ENCODE measurements at regions not wholly inside any gene's neighbourhood (a gene's known extent, or its start where the extent isn't known, plus 50 kb on each side); places are given as distances from the start of the nearest gene placed in this dataset.

- Mint-ChIP-seq H3K4me1 (ENCODE audit: low read depth, unreplicated experiment) (peaks cover 7% of the 10 kb centered on the region), H3K27ac (ENCODE audit: unreplicated experiment) (no peak overlapping the region), H3K4me3 (ENCODE audit: unreplicated experiment) (no peak overlapping the region), H3K36me3 (ENCODE audit: low read depth, unreplicated experiment) (no peaks in the 10 kb centered on the region), H3K9me3 (ENCODE audit: unreplicated experiment) (peaks cover 2% of the 10 kb centered on the region), H3K27me3 (ENCODE audit: low read depth, unreplicated experiment) (peaks cover 7% of the 10 kb centered on the region)
- no peaks in the 10 kb centered on the region for H3K9me3 ChIP-seq (ENCODE audit: insufficient read depth, low read depth, low read length)
- no peak for TF ChIP-seq CTCF (IDR thresholded peaks at IDR 0.05; ENCODE audit: insufficient read depth, low read depth, low read length)
- TF ChIP-seq EZH2 (IDR thresholded peaks at IDR 0.05; ENCODE audit: insufficient read depth, low read length), result no peak
- H3K4me3 ChIP-seq (ENCODE audit: insufficient read depth, low read depth, low read length), result no peak overlapping the region
- H4K20me1 ChIP-seq (ENCODE audit: insufficient read depth, low read length), result no peaks in the 10 kb centered on the region
- H2AFZ ChIP-seq (ENCODE audit: low read depth, low read length), result no peak overlapping the region
- no peak overlapping the region for H3K9ac ChIP-seq (ENCODE audit: low read length)
- no peak for DNase-seq (ENCODE audit: low read depth)
- H3K79me2 ChIP-seq (ENCODE audit: insufficient read depth, low read length), result no peaks in the 10 kb centered on the region
- FAIRE-seq, result no peak
- no peaks in the 10 kb centered on the region for H3K4me1 ChIP-seq (ENCODE audit: insufficient read depth, low read length)
- no peak overlapping the region for H3K27ac ChIP-seq (ENCODE audit: low read depth, low read length)
- no peaks in the 10 kb centered on the region for H3K27me3 ChIP-seq (ENCODE audit: insufficient read depth, low read length)
- no peaks in the 10 kb centered on the region for H3K36me3 ChIP-seq (ENCODE audit: insufficient read depth, low read length)
- H3K4me2 ChIP-seq (ENCODE audit: low read length), result no peak overlapping the region
Observed at GRCh38 chr10:104563548-104563947, 77.5 kb upstream of the SORCS3 start.

- H3K4me1 ChIP-seq (ENCODE audit: insufficient read depth, low read length), result no peaks in the 10 kb centered on the region
- TF ChIP-seq CTCF (IDR thresholded peaks at IDR 0.05; ENCODE audit: insufficient read depth, low read depth, low read length) (no peak), EZH2 (IDR thresholded peaks at IDR 0.05; ENCODE audit: insufficient read depth, low read length) (no peak)
- no peak overlapping the region for H3K9ac ChIP-seq (ENCODE audit: low read length)
- H3K27ac ChIP-seq (ENCODE audit: low read depth, low read length), result no peak overlapping the region
- peaks cover 10% of the 10 kb centered on the region for H3K9me3 Mint-ChIP-seq (ENCODE audit: unreplicated experiment)
- FAIRE-seq (no peak), DNase-seq (ENCODE audit: low read depth) (no peak)
- H3K4me3 ChIP-seq (ENCODE audit: insufficient read depth, low read depth, low read length), result no peak overlapping the region
- no peaks in the 10 kb centered on the region for H4K20me1 ChIP-seq (ENCODE audit: insufficient read depth, low read length)
- peaks cover 7% of the 10 kb centered on the region for H3K4me1 Mint-ChIP-seq (ENCODE audit: low read depth, unreplicated experiment)
- H3K79me2 ChIP-seq (ENCODE audit: insufficient read depth, low read length), result no peaks in the 10 kb centered on the region
- H3K27me3 Mint-ChIP-seq (ENCODE audit: low read depth, unreplicated experiment), result no peaks in the 10 kb centered on the region
- H3K27ac Mint-ChIP-seq (ENCODE audit: unreplicated experiment), result no peak overlapping the region
- H2AFZ ChIP-seq (ENCODE audit: low read depth, low read length), result no peak overlapping the region
- H3K4me2 ChIP-seq (ENCODE audit: low read length), result no peak overlapping the region
- no peaks in the 10 kb centered on the region for H3K9me3 ChIP-seq (ENCODE audit: insufficient read depth, low read depth, low read length)
- H3K27me3 ChIP-seq (ENCODE audit: insufficient read depth, low read length), result no peaks in the 10 kb centered on the region
- no peak overlapping the region for H3K4me3 Mint-ChIP-seq (ENCODE audit: unreplicated experiment)
- H3K36me3 ChIP-seq (ENCODE audit: insufficient read depth, low read length), result no peaks in the 10 kb centered on the region
- no peaks in the 10 kb centered on the region for H3K36me3 Mint-ChIP-seq (ENCODE audit: low read depth, unreplicated experiment)
Observed at GRCh38 chr10:104574427-104574826, 66.7 kb upstream of the SORCS3 start.

GRCh38 chr10:104574838-104575237 lies 66.3 kb upstream of the SORCS3 start:
- Histone ChIP-seq H2AFZ (ENCODE audit: low read depth, low read length) (no peak overlapping the region), H3K79me2 (ENCODE audit: insufficient read depth, low read length) (no peaks in the 10 kb centered on the region), H3K9ac (ENCODE audit: low read length) (no peak overlapping the region), H3K27ac (ENCODE audit: low read depth, low read length) (no peak overlapping the region), H3K27me3 (ENCODE audit: insufficient read depth, low read length) (no peaks in the 10 kb centered on the region), H3K4me3 (ENCODE audit: insufficient read depth, low read depth, low read length) (no peak overlapping the region), H3K4me1 (ENCODE audit: insufficient read depth, low read length) (no peaks in the 10 kb centered on the region), H3K4me2 (ENCODE audit: low read length) (no peak overlapping the region), H4K20me1 (ENCODE audit: insufficient read depth, low read length) (no peaks in the 10 kb centered on the region), H3K36me3 (ENCODE audit: insufficient read depth, low read length) (no peaks in the 10 kb centered on the region), H3K9me3 (ENCODE audit: insufficient read depth, low read depth, low read length) (no peaks in the 10 kb centered on the region)
- no peaks in the 10 kb centered on the region for H3K27me3 Mint-ChIP-seq (ENCODE audit: low read depth, unreplicated experiment)
- no peaks in the 10 kb centered on the region for H3K36me3 Mint-ChIP-seq (ENCODE audit: low read depth, unreplicated experiment)
- no peak for FAIRE-seq
- H3K9me3 Mint-ChIP-seq (ENCODE audit: unreplicated experiment), result peaks cover 10% of the 10 kb centered on the region
- no peak for DNase-seq (ENCODE audit: low read depth)
- H3K4me1 Mint-ChIP-seq (ENCODE audit: low read depth, unreplicated experiment), result peaks cover 7% of the 10 kb centered on the region
- H3K4me3 Mint-ChIP-seq (ENCODE audit: unreplicated experiment), result no peak overlapping the region
- no peak overlapping the region for H3K27ac Mint-ChIP-seq (ENCODE audit: unreplicated experiment)
- TF ChIP-seq CTCF (IDR thresholded peaks at IDR 0.05; ENCODE audit: insufficient read depth, low read depth, low read length) (no peak), EZH2 (IDR thresholded peaks at IDR 0.05; ENCODE audit: insufficient read depth, low read length) (no peak)

Measured in astrocyte (in vitro differentiated cells and primary cell).